Mucosa of descending colon (tissue), 3 donors: ENCODE measurements at regions not wholly inside any gene's neighbourhood (a gene's known extent, or its start where the extent isn't known, plus 50 kb on each side); places are given as distances from the start of the nearest gene placed in this dataset.

Source experiments
- ATAC-seq: fragments of 200-7000 bp; cut with Tn5 transposase; one replicate; pipeline ENCODE4 v1.9.1; 2020; ENCODE audit warnings: mild to moderate bottlenecking, moderate library complexity
- DNase-seq, 3 donors: peaks; one replicate each; pipeline ENCODE4 v3.0.0-alpha.2; 2020
- H3K36me3 ChIP-seq: fragments of 200-600 bp; one replicate; pipeline ENCODE4 v1.8.0; 2021; ENCODE audit warnings: low read depth, mild to moderate bottlenecking
- H3K4me1 ChIP-seq: fragments of 200-600 bp; one replicate; pipeline ENCODE4 v1.8.0; 2021; ENCODE audit warnings: low read depth, mild to moderate bottlenecking
- H3K4me3 ChIP-seq: fragments of 200-600 bp; one replicate; pipeline ENCODE4 v1.8.0; 2021; ENCODE audit warnings: mild to moderate bottlenecking
- H3K9me3 ChIP-seq: fragments of 200-600 bp; one replicate; pipeline ENCODE4 v1.8.0; 2021; ENCODE audit warnings: mild to moderate bottlenecking
- CTCF ChIP-seq: fragments of 200-600 bp; IDR thresholded peaks from one replicate; pipeline ENCODE4 v1.8.0; 2022; ENCODE audit warnings: antibody characterized with exemption, mild to moderate bottlenecking
- intact Hi-C, 2 donors: fragments of 100-400 bp; cut with DNase I in 1 of 2; cut with micrococcal nuclease in 1 of 2; formaldehyde crosslinking; loops; one replicate each; pipeline versions ENCODE4 v1.11.0 to v1.11.1; 2022; cut with DNase I, micrococcal nuclease
- donor health status: DM: no; HTN: no; CAD: no; lungs with moderate emphysema.
- donor health status: DM: no; HTN: no; CAD: no.
- donor health status: DM: no; HTN: yes; CAD: no.

GRCh38 chr12:21993438-21993981, 52.3 kb upstream of the ABCC9 start:
- intact Hi-C loops, result loop anchor here (5.0 to 10.0 kb wide), 2 partner anchors 299 to 301 kb away; no protein-coding TSS in a partner anchor
- H3K4me1 ChIP-seq, result no peaks in the 10 kb centered on the region
- DNase-seq, result no peak
- H3K9me3 ChIP-seq, result no peaks in the 10 kb centered on the region
- no peak overlapping the region for H3K4me3 ChIP-seq
- H3K36me3 ChIP-seq, result no peaks in the 10 kb centered on the region
- no peak for TF ChIP-seq CTCF
- ATAC-seq, result no peak

GRCh38 chr12:21992823-21993222, 51.6 kb upstream of the ABCC9 start:
- ATAC-seq (peak; percentile 95), DNase-seq (peak in 1 of 3 donors; percentile 73)
- H3K9me3 ChIP-seq, result no peaks in the 10 kb centered on the region
- no peak overlapping the region for H3K4me3 ChIP-seq
- H3K4me1 ChIP-seq, result no peaks in the 10 kb centered on the region
- intact Hi-C loops, result loop anchor here (5.0 to 10.0 kb wide), 2 partner anchors 298 to 301 kb away; no protein-coding TSS in a partner anchor
- no peak for TF ChIP-seq CTCF
- no peaks in the 10 kb centered on the region for H3K36me3 ChIP-seq

GRCh38 chr12:21991526-21991925, 50.3 kb upstream of the ABCC9 start:
- Histone ChIP-seq H3K4me1 (no peaks in the 10 kb centered on the region), H3K9me3 (no peaks in the 10 kb centered on the region), H3K36me3 (no peaks in the 10 kb centered on the region), H3K4me3 (no peak overlapping the region)
- DNase-seq, result no peak
- intact Hi-C loops, result loop anchor here (5.0 to 10.0 kb wide), 2 partner anchors 297 to 299 kb away; no protein-coding TSS in a partner anchor
- ATAC-seq, result no peak
- TF ChIP-seq CTCF, result no peak
